HepG2 (cell line): ENCODE measurements at regions not wholly inside any gene's neighbourhood (a gene's known extent, or its start where the extent isn't known, plus 50 kb on each side); places are given as distances from the start of the nearest gene placed in this dataset.

Experiments used
- ATAC-seq: fragments of 200-7000 bp; cut with Tn5 transposase; 3 replicates; pipeline ENCODE4 v1.9.1; 2020; ENCODE audit warnings: mild to moderate bottlenecking, moderate library complexity
- BruUV-seq: library from RNA; stranded (reverse); fragments of 400-500 nt; replicated peaks from 2 replicates; lab custom pipeline; 2021; lab: Mats Ljungman, UMichigan
- CTCF ChIA-PET: fragments of 300-600 bp; formaldehyde crosslinking; extraction: SDS; loops from one replicate; lab custom pipeline; 2021; ENCODE audit warnings: low total read pairs, inconsistent platforms, low intra/inter-chr PET ratio; lab: Yijun Ruan, JAX
- POLR2A ChIA-PET: fragments of 350-600 bp; sonication (Branson Sonifier 250); formaldehyde crosslinking; loops from one replicate; lab custom pipeline; 2020; ENCODE audit warnings: antibody characterized with exemption, inconsistent platforms; lab: Yijun Ruan, JAX
- DNase-seq: peaks from one replicate; pipeline ENCODE4 v3.0.0-alpha.2; 2015; ENCODE audit warnings: low spot score
- FAIRE-seq: peaks from 3 replicates; lab custom pipeline; 2011; peaks lifted over from hg19 to GRCh38; lab: Jason Lieb, UNC
- H2AFZ ChIP-seq: one replicate; pipeline ENCODE4 v1.6.1; 2011; ENCODE audit warnings: low read length, inconsistent platforms
- H3K27ac ChIP-seq: fragments of 300-600 bp; 3 replicates; pipeline ENCODE4 v1.8.0; 2011; ENCODE audit warnings: mixed run types, mild to moderate bottlenecking, mixed read lengths, low read length, inconsistent platforms; ENCODE audit not compliant: insufficient read depth; ENCODE audit errors: extremely low read length
- H3K27me3 ChIP-seq, 2 experiments: fragments of 200-600 bp in 1 of 2; 2 replicates in 1 of 2; 3 replicates in 1 of 2; pipeline versions ENCODE4 v1.6.0 to v1.8.0; 2011; ENCODE audit warnings: low read length in 2 of 2, mild to moderate bottlenecking in 2 of 2, moderate library complexity in 2 of 2, inconsistent platforms in 1 of 2; ENCODE audit not compliant: insufficient read depth in 2 of 2, control insufficient read depth in 1 of 2
- H3K36me3 ChIP-seq, 2 experiments: fragments of 200-600 bp in 1 of 2; replicated peaks in 1 of 2; 2 replicates in 1 of 2; 3 replicates in 1 of 2; pipeline versions ENCODE4 v1.5.1 to v1.8.0; 2011; ENCODE audit warnings: low read length in 2 of 2, inconsistent platforms in 1 of 2; ENCODE audit not compliant: insufficient read depth in 2 of 2, control insufficient read depth in 1 of 2
- H3K4me1 ChIP-seq: 2 replicates; pipeline ENCODE4 v1.5.1; 2012; ENCODE audit warnings: low read length, inconsistent platforms; ENCODE audit not compliant: insufficient read depth
- H3K4me2 ChIP-seq: 2 replicates; pipeline ENCODE4 v1.6.0; 2011; ENCODE audit warnings: low read depth, low read length, inconsistent platforms
- H3K4me3 ChIP-seq, 3 experiments: fragments of 200-600 bp in 1 of 3; sonication (generic), shearing (Covaris generic) in 1 of 3; replicated peaks in 1 of 3; 2 replicates each; pipeline ENCODE4 v1.5.1; 2011 to 2016; ENCODE audit warnings: low read length in 3 of 3, inconsistent platforms in 2 of 3, low read depth in 2 of 3, mild to moderate bottlenecking in 2 of 3, control low read depth in 1 of 3, mixed read lengths in 1 of 3; ENCODE audit not compliant: insufficient read depth in 1 of 3
- H3K79me2 ChIP-seq: one replicate; pipeline ENCODE4 v1.6.1; 2011; ENCODE audit warnings: low read length, inconsistent platforms; ENCODE audit not compliant: insufficient read depth
- H3K9ac ChIP-seq: 2 replicates; pipeline ENCODE4 v1.6.0; 2011; ENCODE audit warnings: mild to moderate bottlenecking, low read depth, low read length, inconsistent platforms; ENCODE audit not compliant: insufficient read depth
- H3K9me3 ChIP-seq: 2 replicates; pipeline ENCODE4 v1.5.1; 2012; ENCODE audit warnings: mild to moderate bottlenecking, low read length
- H4K20me1 ChIP-seq: 2 replicates; pipeline ENCODE4 v1.6.0; 2011; ENCODE audit warnings: inconsistent platforms, mild to moderate bottlenecking, low read length, moderate library complexity; ENCODE audit not compliant: insufficient read depth
- CREB1 ChIP-seq, 2 experiments: fragments of 450-650 bp in 1 of 2; IDR thresholded peaks; 2 replicates each; pipeline ENCODE4 v1.6.1; 2016 to 2017; ENCODE audit warnings: control low read depth in 1 of 2, mild to moderate bottlenecking in 1 of 2, missing compliant biosample characterization in 1 of 2, missing genetic modification characterization in 1 of 2
- SOX6 ChIP-seq, 2 experiments: fragments of 450-650 bp in 1 of 2; sonication (generic) in 1 of 2; formaldehyde crosslinking in 1 of 2; IDR thresholded peaks; 2 replicates each; pipeline versions ENCODE4 v1.4.0 to v1.6.1; 2017 to 2020; ENCODE audit warnings: antibody characterized with exemption in 1 of 2, mild to moderate bottlenecking in 1 of 2, missing genetic modification reagents in 1 of 2
- WGBS: methylation state at CpG from one replicate; pipeline ENCODE4 v1.1.6; 2017; ENCODE audit warnings: low lambda C conversion rate; 5-methylcytosine and 5-hydroxymethylcytosine counted together
- in situ Hi-C: cut with HindIII; loops from 2 replicates; pipeline ENCODE4 v1.10.0; 2017; ENCODE audit warnings: low pct_unique_long_range_greater_than_20kb; ENCODE audit not compliant: extremely low pct_ligation_motif_present
- intact Hi-C: fragments of 100-400 bp; cut with micrococcal nuclease; formaldehyde crosslinking; loops from one replicate; pipeline ENCODE4 v1.10.0; 2022; ENCODE audit not compliant: unreplicated experiment

GRCh38 chr4:71130827-71131603 lies 137.6 kb downstream of the DCK start:
- no peak overlapping the region for H3K4me2 ChIP-seq
- no peaks in the 10 kb centered on the region for H3K79me2 ChIP-seq
- no peaks in the 10 kb centered on the region for H4K20me1 ChIP-seq
- CTCF ChIA-PET: no interaction called here
- no peaks in the 10 kb centered on the region for H3K36me3 ChIP-seq
- no peak for FAIRE-seq
- TF ChIP-seq CREB1 (IDR thresholded peaks at IDR 0.05) (peak; percentile 44; the same call in 1 of the 2 replicates), CREB1 (CRISPR knock-in tag; IDR thresholded peaks at IDR 0.05) (no peak), SOX6 (IDR thresholded peaks at IDR 0.05) (no peak), SOX6 (CRISPR knock-in tag; IDR thresholded peaks at IDR 0.05) (no peak)
- TF ChIP-seq, all 625 proteins: peak for 1
- WGBS: 18% methylated on average over 9 of the region's 9 CpGs
- in situ Hi-C loops: no loop called here
- ATAC-seq (no peak), DNase-seq (no peak)
- H3K27ac ChIP-seq: no peak overlapping the region
- H3K4me1 ChIP-seq: no peaks in the 10 kb centered on the region
- intact Hi-C loops: no loop called here
- no peaks in the 10 kb centered on the region for H3K27me3 ChIP-seq
- H2AFZ ChIP-seq: no peak overlapping the region
- no peak overlapping the region for H3K9ac ChIP-seq
- no peak overlapping the region for H3K4me3 ChIP-seq
- no peaks in the 10 kb centered on the region for H3K9me3 ChIP-seq
- POLR2A ChIA-PET: no interaction called here
- BruUV-seq: no TSS peak

DNA sequence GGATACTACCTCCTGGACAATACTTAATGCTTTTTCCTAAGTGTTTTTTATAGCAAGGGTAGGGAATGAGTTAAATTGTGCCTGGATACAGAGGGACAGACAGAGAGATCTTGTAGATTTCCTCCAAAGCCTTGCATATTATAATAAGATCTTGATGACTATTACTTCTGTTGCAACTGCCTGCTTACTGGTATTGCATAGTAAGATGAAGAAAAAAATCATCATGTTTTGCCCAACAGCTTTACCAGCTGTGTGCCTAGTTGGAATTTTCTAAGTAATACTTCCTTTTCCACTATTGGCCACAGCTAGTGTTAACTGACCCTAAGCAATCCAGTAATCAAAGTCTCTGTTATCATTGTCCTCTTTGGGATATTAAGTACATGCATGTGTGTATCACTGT lies 139.0 kb downstream of the DCK start:
- no peaks in the 10 kb centered on the region for H3K9me3 ChIP-seq
- no peak for ATAC-seq
- TF ChIP-seq SOX6 (IDR thresholded peaks at IDR 0.05) (no peak), SOX6 (CRISPR knock-in tag; IDR thresholded peaks at IDR 0.05) (no peak)
- TF ChIP-seq, all 625 proteins: peak for 0
- Histone ChIP-seq H3K9ac (no peak overlapping the region), H3K27me3 (no peaks in the 10 kb centered on the region), H3K27ac (no peak overlapping the region), H3K4me2 (no peak overlapping the region), H4K20me1 (no peaks in the 10 kb centered on the region), H3K36me3 (no peaks in the 10 kb centered on the region), H3K79me2 (no peaks in the 10 kb centered on the region), H3K4me3 (no peak overlapping the region), H3K4me1 (no peaks in the 10 kb centered on the region), H2AFZ (no peak overlapping the region)
- CTCF ChIA-PET: no interaction called here
- in situ Hi-C loops (no loop called here), intact Hi-C loops (no loop called here)
- no TSS peak for BruUV-seq
- DNase-seq (no peak), FAIRE-seq (no peak)
- POLR2A ChIA-PET: no interaction called here
